Muscle of leg (tissue), 3 donors: ENCODE measurements at regions not wholly inside any gene's neighbourhood (a gene's known extent, or its start where the extent isn't known, plus 50 kb on each side); places are given as distances from the start of the nearest gene placed in this dataset.
A peak's percentile ranks its signal among the peaks of the same experiment; 100 is the strongest.
"Not testable (repeated sequence)": the region's sequence is repeated elsewhere in the genome, so short reads cannot be mapped to it uniquely, and the experiment has no call there.

ENCODE experiments used
- DNase-seq: peaks from one replicate; pipeline ENCODE4 v3.0.0; 2013
- H3K27ac ChIP-seq: one replicate; pipeline ENCODE4 v1.5.1; 2013; ENCODE audit warnings: mild to moderate bottlenecking, low read length, control low read depth
- H3K27me3 ChIP-seq: one replicate; pipeline ENCODE4 v1.6.1; 2013; ENCODE audit warnings: low read length; ENCODE audit not compliant: control insufficient read depth, insufficient read depth
- H3K36me3 ChIP-seq: one replicate; pipeline ENCODE4 v1.6.1; 2013; ENCODE audit warnings: low read length; ENCODE audit not compliant: control insufficient read depth, insufficient read depth
- H3K4me1 ChIP-seq: one replicate; pipeline ENCODE4 v1.6.1; 2013; ENCODE audit warnings: low read length; ENCODE audit not compliant: control insufficient read depth, insufficient read depth
- H3K4me3 ChIP-seq: one replicate; pipeline ENCODE4 v1.5.1; 2013; ENCODE audit warnings: low read length, control low read depth
- H3K9me3 ChIP-seq: replicated peaks from 2 replicates; pipeline ENCODE4 v1.6.1; 2013; ENCODE audit warnings: low read depth, low read length; ENCODE audit not compliant: control insufficient read depth
- WGBS: methylation state at CpG from one replicate; pipeline ENCODE4 v1.1.5; 2013; ENCODE audit warnings: missing lambda C conversion rate; ENCODE audit not compliant: insufficient coverage; 5-methylcytosine and 5-hydroxymethylcytosine counted together

DNA sequence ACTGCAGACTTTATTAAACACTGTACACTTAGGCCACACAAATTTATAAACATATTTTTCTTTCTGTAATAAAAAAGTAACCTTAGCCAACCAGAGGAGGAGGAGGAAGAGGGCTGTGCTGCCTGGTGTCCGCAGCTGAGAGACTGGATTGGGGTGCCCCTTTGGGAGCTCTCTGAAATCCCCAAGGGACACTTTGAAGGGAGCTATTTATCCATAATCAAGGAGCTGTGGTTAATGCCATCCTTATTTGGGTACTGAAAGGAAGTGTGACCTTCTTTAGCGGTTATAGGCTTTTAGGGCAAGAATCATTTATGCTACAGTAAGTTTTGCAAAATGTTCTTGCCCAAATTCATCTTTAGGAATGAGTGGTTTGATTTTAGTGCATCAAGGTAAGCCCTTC, 125.8 kb downstream of the RASSF10 start:
- H3K4me3 ChIP-seq, result no peak overlapping the region
- no peaks in the 10 kb centered on the region for H3K36me3 ChIP-seq
- no peak overlapping the region for H3K27ac ChIP-seq
- H3K9me3 ChIP-seq, result no peaks in the 10 kb centered on the region
- H3K27me3 ChIP-seq, result no peaks in the 10 kb centered on the region
- 75% methylated on average over 1 of the region's 2 CpGs for whole genome bisulfite sequencing
- DNase-seq, result no peak
- peaks cover 6% of the 10 kb centered on the region for H3K4me1 ChIP-seq

DNA sequence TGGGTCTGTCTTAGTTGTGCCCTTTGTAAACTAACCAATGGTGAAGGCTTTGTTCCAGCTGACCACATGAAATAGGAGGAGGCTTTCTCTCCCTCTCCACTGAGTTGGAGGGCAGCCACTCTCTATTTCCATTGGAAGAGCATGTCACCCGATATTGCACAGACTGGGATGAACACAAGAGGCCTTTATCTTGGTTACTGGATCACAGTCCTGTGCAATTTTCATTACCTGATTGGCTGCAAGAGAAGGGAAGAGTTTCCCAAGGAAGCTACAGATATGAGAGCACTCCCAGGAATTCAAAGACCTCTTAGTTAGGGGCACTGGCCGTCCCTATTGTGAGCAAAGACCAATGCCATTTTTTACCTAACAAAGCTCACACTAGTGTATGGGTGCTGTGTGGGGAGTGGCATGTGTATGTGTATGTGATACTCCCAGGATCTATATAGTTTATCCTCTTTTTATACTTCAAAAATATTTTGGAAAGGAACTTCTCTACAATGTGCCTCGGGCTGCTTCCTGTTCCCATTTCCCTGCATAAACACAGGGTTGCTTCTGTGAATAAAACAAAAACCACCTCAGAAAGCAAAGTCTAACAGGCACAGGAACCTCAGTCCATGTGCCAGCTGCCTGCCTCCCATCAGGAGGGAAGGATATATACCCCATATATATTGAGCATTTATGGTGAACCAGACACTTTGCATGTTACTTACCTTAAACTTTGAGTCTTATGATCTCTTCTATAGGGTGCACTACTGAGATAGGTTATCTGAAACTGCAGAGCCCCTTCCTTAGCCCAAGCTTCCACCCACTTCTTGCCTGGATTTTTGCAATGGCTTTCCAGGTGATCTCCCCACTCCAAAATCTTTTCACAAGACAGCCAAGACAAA, 126.5 kb downstream of the RASSF10 start:
- Histone ChIP-seq H3K4me3 (no peak overlapping the region), H3K27me3 (no peaks in the 10 kb centered on the region), H3K36me3 (no peaks in the 10 kb centered on the region), H3K9me3 (no peaks in the 10 kb centered on the region), H3K4me1 (peaks cover 6% of the 10 kb centered on the region), H3K27ac (peak overlapping the region; percentile 24)
- no CpG with 5 or more reads among the region's 3 CpGs for WGBS
- peak; percentile 60 for DNase-seq

DNA sequence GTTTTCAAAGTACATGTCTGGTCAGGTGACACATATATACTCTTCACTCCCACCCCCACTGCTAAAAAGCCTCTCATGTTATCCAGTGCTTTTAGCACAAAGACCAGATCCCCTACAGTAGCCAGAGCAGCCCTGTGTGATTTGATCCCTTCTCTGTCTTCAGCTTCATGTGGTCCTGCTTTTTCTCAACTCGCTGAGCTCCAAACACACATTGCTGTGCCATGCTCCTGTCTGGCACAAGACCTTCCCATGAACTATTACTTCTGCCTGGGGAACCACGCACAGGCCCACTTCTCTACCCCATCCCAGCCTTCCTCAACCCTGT, 127.1 kb downstream of the RASSF10 start:
- Histone ChIP-seq H3K4me3 (no peak overlapping the region), H3K9me3 (no peaks in the 10 kb centered on the region), H3K4me1 (peaks cover 6% of the 10 kb centered on the region), H3K36me3 (no peaks in the 10 kb centered on the region), H3K27me3 (no peaks in the 10 kb centered on the region), H3K27ac (no peak overlapping the region)
- DNase-seq, result no peak
- 69% methylated on average over 2 of the region's 2 CpGs for WGBS

DNA sequence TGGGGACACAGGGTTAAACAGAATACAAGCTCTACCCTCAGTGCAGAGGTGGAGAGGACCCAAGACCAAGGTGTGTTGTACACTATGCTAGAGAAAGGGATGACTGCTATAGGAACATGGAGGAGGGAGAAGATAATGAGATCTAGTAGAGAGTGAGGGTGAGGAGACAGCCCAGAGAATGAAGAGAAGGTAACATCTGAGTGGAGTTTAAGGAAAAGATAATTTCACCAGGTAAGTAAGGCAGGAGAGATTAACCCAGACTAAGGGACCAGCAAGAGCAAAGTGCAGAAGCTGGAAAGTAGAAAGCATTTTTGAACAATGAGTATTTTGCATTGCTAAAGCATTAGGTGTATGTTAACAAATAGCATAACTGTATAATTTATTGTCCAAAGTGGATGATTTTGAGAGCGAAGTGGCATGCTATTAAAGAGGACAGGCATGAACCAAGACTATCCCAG, 128.8 kb downstream of the RASSF10 start:
- H3K27me3 ChIP-seq, result no peaks in the 10 kb centered on the region
- H3K4me1 ChIP-seq, result peaks cover 6% of the 10 kb centered on the region
- no peak for DNase-seq
- no peak overlapping the region for H3K4me3 ChIP-seq
- H3K9me3 ChIP-seq, result no peaks in the 10 kb centered on the region
- WGBS, result 86% methylated on average over 1 of the region's 1 CpG
- no peak overlapping the region for H3K27ac ChIP-seq
- no peaks in the 10 kb centered on the region for H3K36me3 ChIP-seq

DNA sequence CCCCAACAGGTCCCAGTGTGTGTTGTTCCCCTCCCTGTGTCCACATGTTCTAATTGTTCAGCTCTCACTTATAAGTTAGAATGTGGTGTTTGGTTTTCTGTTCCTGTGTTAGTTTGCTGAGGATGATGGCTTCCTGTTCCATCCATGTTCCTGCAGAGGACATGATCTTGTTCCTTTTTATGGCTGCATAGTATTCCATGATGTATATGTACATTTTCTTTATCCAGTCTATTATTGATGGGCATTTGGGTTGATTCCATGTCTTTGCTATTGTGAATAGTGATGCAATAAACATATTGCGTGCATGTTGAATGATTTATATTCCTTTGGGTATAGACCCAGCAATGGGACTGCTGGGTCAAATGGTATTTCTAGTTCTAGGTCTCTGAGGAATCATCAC, 130.0 kb downstream of the RASSF10 start:
- H3K36me3 ChIP-seq, DNase-seq, H3K4me3 ChIP-seq, H3K4me1 ChIP-seq, H3K27me3 ChIP-seq, H3K27ac ChIP-seq, H3K9me3 ChIP-seq: not testable (repeated sequence)
- WGBS, result no CpG with 5 or more reads among the region's 1 CpG

DNA sequence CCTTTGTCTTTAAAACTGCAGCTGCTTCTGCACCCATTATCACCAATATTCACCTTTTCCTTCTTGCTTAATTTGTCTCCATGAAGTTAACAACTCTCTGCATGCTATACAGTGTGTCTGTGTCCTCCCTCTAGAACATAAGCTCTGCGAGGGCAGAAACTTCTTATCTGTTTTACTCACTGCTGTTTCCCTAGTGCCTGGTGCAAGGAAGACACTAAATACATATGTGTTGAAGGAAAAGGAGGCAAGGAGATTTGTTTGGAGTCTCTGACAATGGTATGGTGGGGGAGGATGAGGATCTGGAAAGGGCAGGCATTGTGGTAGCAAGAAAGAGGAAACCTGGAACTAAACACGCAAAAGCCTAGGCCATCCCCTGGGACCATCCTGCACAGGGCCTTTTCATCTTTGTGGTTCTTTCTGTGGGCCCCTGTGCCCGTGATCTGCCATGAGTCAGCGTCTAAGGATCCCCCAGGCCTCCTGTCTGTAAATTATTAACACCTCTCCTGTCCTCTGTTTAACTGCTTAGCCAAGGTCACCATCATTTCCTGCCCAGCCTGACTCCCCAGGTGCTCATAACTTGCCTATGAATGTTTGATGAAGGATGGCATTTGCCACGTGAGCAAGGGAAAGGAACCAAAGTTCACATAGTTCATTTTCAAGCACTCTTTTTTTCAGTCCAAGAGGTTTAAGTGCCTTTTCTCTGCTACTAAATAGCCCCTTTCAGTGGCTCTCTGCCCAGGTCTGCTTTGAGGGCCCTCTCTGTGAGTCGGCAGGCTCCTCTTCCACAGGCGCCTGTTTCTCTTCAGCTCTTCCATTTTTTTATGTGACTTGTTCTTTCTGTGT, 131.1 kb downstream of the RASSF10 start:
- H3K4me1 ChIP-seq, result peaks cover 6% of the 10 kb centered on the region
- H3K27ac ChIP-seq, result no peak overlapping the region
- H3K27me3 ChIP-seq, result no peaks in the 10 kb centered on the region
- WGBS, result 27% methylated on average over 5 of the region's 7 CpGs
- H3K9me3 ChIP-seq, result no peaks in the 10 kb centered on the region
- H3K4me3 ChIP-seq, result no peak overlapping the region
- no peak for DNase-seq
- H3K36me3 ChIP-seq, result no peaks in the 10 kb centered on the region

DNA sequence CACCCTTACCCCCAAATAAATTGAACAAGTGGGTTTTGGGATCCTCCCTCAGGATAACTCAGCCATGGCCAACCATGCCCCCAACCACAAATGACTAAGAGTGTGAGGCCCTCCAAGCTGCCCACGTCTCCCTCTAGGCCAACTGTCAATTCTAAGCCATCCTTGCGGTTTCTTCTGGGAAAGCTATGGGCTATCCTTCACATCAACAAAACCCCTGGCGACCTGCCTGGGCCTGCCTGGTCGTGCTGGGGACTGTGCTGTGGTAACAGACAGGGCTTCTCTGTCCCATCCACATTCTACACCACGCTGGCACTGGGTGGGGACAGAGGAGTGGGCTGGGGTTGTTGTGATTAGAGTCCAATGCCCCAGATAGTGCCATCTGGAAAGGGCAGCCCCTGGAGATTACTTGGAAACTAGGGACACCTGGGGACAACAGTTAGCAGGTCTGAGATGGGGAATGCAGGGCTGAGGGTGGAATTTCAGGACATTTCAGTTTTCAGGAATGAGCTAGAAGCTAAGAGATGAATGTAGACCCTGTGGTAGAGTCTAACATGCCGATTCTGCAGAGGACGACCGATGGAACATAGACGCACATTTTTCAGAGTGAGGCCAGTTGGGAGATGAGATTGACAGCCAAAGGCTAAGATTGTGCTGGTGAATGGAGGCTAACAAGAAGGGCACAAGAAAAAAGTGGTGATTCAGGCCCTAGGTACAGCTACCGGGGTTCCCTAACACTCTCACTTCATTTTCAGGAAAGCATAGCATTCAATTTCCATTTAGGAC, 131.9 kb downstream of the RASSF10 start:
- DNase-seq, result no peak
- 100% methylated on average over 4 of the region's 10 CpGs for WGBS

DNA sequence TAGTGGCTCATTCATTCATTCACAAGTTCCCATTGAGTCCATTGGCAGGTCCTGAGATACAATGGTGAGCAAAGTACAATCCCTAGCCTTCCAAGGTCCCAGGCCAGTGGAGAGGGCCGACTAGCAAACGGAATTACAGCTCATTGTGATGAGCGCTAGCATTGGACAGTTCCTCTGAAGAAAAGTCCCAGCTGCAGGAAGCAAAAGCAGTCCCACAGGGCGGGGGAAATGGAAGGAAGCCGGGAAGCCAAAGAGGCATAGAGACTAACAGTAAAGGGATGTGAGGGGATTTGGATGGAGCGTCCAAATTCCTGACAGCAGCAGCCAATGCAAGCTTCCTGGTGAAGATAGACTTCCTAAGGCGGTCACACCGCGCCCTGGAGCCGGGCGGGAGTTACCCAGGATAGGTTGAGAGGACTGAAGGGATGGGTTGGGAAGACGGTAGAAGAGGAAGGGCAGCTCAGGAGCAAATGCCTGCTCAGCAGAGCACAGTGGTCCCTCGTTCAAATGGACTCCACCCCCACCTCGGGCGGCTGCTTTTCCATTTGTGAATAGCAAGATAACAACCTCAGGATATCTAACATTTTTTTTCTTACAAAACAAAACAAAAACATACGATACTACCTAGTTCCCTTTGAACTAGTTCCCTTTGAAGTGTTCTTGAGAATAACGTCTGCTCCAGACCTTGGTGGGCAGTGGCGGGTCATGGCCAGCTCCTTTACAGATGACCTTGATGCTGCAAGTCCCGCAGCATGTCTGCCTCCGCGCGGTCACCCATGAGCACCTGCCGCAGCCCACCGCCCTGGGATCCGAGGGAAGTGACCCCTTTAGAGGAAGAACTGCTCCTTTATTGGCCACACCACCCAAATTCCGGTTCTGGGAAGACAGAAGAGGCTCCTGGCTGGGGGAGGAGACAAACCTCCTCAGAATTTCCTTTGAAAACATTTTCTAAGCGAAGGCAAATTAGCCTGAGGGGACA, 132.9 kb downstream of the RASSF10 start:
- Histone ChIP-seq H3K9me3 (no peaks in the 10 kb centered on the region), H3K4me3 (no peak overlapping the region), H3K27ac (no peak overlapping the region), H3K36me3 (no peaks in the 10 kb centered on the region), H3K27me3 (no peaks in the 10 kb centered on the region), H3K4me1 (no peaks in the 10 kb centered on the region)
- peak; percentile 49 for DNase-seq
- WGBS, result 60% methylated on average over 19 of the region's 27 CpGs

More for the DNA sequence above, 131.9 kb downstream of the RASSF10 start:
- no peak overlapping the region for H3K27ac ChIP-seq
- H3K27me3 ChIP-seq, result no peaks in the 10 kb centered on the region
- no peaks in the 10 kb centered on the region for H3K36me3 ChIP-seq
- H3K9me3 ChIP-seq, result no peaks in the 10 kb centered on the region
- no peaks in the 10 kb centered on the region for H3K4me1 ChIP-seq
- no peak overlapping the region for H3K4me3 ChIP-seq

DNA sequence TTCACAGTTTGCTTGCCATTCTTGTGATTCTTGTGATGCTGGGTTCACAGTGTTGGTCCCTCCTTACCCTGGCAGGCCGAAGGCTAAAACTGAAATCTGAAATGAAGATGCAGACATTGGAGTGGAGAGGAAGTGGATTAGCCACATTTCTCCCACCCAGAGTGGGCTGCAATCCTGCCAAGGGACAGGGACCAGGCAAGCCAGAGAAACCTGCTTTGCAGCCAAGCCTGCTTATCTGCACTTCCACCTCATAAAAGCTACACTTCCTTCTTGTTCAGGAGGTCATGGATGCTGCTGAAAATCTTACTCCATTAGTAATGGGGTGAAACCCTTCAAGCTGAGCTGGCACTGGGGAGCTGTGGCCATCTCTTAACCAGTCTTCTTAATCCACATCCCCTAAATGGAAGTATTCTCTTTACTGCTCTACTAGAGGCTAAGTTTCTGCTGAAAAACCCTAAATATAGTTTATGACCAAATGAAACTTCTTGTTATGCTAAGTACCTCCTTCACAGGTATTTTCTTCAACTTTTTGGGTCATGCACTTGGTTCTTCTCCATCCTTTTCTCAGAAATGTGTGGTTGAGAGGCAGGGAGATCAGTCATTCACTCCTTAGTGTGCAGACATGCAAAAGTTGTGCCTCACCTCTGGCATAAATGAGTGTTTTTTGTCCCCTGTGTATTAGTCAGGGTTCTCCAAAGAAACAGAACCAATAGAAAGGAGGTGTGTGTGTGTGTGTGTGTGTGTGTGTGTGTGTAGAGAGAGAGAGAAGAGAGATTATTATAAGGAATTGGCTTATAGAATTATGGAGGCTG, 133.9 kb upstream of the BMAL1 start:
- no peaks in the 10 kb centered on the region for H3K36me3 ChIP-seq

More for the DNA sequence above, 133.9 kb upstream of the BMAL1 start:
- H3K27ac ChIP-seq, result no peak overlapping the region
- no peaks in the 10 kb centered on the region for H3K9me3 ChIP-seq
- WGBS, result no CpG with 5 or more reads among the region's 1 CpG
- no peak for DNase-seq
- H3K4me1 ChIP-seq, result no peaks in the 10 kb centered on the region
- no peaks in the 10 kb centered on the region for H3K27me3 ChIP-seq
- H3K4me3 ChIP-seq, result no peak overlapping the region
